Renal cortical epithelial cell (primary cell): ENCODE measurements at regions not wholly inside any gene's neighbourhood (a gene's known extent, or its start where the extent isn't known, plus 50 kb on each side); places are given as distances from the start of the nearest gene placed in this dataset.
A peak's percentile ranks its signal among the peaks of the same experiment; 100 is the strongest.
"Not testable (repeated sequence)": the region's sequence is repeated elsewhere in the genome, so short reads cannot be mapped to it uniquely, and the experiment has no call there.

Source experiments
- DNase-seq: peaks from one replicate; pipeline ENCODE4 v3.0.0-alpha.2; 2011; ENCODE audit warnings: low read depth

DNA sequence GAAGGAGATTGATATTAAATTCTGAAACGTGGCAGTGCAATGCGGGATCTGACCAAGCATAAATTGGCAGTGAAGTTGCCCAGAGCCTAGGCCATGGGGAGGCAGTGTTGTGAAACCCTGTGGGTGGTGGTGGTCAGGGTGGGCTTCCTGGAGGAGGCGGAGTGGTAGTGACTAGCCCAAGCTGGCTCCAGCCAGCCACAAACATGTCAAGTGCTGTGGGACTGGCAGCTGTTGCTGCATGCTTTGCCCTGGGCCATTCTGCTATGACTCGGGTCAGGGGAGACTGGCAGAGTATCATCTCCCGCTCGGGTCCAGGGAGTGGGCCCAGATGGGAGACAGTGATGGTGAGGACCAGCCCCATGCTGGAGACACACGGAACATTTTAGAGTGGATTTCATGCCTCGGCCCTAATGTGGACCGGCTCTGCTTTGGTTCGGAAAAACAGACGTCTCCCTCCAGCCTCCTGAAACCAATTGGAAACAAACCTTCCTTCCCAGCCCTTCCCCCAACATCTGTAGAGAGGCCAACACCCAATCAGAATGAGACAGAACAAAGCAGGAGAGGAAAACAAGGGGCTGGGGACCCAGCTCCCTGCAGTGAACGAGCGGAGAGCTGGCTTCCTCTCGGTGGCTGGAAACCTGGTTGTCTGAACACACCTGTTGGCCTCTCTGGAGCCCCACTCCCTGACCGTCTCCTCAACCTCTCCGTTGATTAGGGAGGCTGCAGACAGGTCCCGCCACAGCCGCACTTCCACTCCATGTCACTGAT, 58.2 kb downstream of the TMEM270 start:
- no peak for DNase-seq

DNA sequence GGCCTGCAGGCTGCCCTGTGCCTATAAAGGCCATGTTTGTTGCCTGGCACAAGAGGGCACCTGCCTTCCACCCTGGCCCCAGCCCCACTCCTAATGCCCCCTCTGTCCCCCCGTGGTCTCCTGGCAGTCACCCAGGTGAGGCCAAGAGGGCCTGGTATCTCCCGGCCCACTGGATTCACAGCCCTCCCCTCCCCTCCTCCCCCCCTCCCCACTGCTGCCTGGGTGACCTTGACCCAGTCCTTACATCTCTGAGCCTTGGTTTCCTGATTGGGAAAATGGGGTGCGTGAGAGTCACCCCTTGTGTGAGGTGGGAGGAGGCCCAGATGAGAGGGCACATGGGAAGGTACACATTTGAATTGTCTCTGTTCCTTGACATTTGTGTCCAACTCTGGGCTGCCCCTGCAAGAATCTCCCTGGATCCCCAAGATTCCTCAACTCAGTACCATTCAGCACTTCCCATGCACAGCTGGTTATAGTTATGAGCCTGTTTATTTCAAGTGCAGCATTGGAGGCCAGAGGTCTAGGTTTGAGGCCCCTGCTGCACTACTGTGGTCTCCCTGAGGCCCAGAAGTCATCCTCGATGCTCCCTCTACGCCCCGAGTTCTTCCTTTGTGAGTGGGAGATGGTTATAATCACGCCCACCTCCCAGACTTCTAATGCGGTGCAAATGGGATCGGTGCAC, 58.9 kb downstream of the TMEM270 start:
- DNase-seq, result no peak

DNA sequence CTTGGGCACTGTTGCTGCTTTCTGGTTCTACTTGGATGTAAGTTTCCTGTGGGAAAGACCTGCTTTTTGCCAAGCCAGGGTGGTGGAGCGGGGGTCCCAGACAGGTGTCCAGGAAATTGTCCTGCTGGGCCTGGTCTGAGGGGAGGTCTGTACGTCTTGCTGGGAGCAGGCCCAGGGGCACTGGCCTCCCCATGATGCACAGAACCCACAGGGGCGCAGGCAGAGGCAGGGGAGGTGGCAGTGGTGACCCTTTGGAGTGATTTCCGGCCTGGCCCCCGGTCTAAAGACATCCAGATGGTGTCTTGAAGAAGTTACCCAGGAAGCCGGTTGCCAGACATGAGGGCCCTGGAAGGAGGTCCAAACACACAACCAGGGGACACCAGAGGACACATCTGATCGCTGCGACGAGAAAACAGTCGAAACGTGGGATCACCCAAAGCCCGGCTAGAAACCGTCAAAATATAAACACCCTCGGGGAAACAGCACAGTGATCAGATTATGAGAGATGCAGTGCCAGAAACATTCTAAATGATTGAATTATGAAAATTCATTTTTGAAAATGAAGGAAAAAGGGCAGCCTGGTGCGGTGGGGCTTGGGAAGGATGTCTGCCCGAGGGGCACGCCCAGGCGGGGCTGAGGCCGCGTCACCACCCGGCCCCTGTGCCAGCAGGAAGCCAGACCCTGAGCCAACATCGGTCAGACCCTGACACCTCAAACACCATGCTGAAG, 59.6 kb downstream of the TMEM270 start:
- no peak for DNase-seq

DNA sequence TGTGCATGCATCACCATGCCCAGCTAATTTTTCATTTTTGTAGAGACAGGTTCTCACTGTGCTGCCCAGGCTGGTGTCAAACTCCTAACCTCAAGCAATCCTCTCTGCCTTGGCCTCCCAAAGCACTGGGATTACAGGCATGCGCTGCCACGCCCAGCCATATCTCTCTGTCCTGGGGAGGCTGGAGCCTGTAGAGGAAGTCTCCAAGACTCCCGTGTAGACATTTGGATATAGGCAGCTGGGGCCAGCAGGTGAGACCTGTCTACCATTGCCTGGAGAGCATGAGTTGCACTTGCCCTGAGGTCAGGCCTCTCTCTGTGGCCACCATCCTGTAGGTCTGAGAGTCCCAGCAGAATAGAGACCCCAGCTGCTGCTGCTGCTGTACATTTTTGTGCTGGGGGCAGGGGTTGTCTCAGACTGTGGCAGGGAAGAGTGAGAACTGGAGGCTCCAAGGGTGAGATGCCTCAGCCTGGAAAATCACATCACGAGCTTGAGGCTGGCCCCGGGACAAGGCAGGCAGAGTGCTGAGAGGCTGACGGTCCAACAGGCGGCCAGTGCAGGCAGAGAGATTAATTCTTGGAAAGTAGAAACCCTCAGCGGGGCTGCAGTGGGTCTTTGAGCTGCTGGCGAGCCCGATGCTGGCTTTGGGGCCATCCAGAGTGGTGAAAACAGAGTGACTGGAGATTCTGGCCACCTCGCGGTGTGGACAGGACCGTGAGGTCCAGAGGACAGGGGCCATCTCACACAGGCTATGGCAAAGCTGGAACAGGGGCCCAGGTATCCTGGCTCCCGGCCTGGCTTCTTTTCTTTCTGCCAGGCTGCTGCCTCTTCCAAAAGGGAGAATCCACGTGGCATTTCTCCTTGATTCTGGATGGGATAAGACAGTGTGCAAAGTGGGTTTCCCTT, 60.9 kb downstream of the TMEM270 start:
- no peak for DNase-seq

DNA sequence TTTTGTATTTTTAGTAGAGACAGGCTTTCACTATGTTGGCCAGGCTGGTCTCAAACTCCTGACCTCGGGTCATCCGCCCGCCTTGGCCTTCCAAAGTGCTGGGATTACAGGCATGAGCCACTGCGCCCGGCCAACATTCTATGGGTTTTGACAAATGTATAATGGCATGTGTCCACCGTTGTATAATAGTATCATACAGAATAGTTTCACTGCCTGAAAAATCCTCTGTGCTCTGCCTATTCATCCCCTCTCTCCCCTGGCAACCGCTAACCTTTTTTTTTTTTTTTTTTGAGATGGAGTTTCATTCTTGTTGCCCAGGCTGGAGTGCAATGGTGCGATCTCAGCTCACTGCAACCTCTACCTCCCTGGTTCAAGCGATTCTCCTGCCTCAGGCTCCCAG, 67.7 kb downstream of the TMEM270 start:
- DNase-seq, result not testable (repeated sequence)

DNA sequence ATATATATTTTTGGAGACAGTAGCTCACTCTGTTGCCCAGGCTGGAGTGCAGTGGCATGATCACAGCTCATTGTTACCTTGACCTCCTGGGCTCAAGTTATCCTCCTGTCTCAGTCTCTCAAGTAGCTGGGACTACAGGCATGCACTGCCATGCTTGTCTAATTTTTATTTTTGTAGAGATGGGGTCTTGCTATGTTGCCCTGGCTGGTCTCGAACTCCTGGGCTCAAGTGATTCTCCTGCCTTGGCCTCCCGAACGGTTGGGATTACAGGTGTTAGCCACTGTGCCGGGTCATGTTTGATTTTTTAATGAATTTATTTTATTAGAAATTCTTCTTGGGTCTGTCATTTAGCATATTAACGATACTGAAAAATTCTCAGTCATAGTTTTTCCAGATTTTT, 70.5 kb downstream of the TMEM270 start:
- no peak for DNase-seq

DNA sequence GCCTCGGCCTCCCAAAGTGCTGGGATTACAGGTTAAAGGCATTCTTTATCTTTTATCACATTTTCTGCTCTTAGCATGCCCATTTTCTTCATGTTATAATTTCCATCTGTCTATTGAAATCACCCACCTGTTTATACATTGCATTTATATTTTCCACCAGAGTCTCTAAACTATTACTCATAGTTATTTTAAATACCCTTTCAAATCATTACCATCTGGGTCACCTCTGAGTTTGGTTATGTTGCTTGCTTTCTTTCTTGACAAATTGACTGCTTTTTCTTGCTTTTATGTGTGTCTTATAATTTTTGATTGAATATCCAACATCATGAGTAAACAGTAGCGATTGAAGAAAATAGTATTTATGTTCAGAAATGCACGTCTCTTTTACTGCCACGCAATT, 71.4 kb downstream of the TMEM270 start:
- no peak for DNase-seq

DNA sequence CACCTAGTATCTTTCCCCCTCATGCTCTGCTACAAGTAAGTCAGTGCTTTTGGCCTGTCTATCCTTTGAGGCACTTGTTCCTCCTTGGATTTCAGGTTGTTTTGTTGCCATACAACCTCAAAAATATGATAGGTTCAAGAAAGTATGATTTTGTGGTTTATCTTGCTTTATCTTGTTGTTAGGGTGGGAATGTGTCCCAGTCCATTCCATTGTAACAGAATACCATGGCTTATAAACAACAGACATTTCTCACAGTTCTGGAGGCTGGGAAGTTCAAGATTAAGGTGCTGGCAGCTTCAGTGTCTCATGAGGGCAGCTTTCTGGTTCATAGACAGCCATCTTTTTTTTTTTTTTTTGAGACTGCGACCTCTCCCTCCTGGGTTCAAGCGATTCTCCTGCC, 72.1 kb downstream of the TMEM270 start:
- DNase-seq, result no peak

DNA sequence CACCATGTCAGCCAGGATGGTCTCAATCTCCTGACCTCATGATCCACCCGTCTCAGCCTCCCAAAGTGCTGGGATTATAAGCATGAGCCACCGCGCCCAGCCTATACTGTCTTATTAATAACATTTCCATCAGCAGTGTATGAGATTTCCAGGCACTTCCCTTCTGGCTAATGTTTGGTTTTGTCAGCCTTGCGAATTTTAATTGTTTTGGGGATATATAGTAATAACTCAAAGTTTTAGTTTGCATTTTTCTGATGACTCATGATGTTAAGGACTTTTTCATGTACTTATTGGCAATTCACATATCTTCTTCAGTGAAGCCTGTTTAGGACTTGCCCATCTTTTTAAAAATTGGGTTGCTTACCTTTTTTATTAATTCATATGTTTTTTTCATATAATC, 76.0 kb downstream of the TMEM270 start:
- no peak for DNase-seq

DNA sequence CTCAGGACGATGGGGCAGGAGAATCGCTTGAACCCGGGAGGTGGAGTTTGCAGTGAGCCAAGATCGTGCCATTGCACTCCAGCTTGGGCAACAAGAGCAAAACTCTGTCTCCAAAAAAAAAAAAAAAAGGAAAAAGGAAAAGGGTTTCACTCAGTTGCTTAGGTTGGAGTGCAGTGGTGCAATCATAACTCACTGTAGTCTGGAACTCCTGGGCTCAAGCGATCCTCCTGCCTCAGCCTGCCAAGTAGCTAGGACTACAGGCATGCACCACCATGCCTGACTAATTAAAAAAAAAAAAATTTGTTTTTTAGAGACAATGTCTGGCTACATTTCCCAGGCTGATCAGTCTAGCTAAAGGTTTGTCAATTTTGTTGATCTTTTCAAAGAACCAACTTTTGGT, 76.7 kb downstream of the TMEM270 start:
- DNase-seq, result not testable (repeated sequence)

DNA sequence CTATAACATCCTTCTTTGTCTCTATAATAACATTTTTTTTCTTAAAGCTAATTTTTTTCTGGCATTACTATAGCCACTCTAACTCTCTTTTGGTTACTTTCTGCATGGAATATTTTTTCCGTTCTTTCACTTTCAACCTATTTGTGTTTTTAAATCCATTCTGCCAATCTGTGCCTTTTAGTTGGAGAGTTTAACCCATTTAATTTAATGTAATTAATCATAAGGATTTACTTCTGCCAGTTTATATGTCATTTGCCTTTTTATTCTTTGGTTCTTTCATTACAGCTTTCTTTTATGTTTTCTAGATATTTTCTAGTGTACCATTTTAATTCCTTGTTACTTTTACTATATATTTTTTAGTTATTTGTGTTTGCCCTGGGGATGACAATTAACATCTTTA, 78.6 kb downstream of the TMEM270 start:
- DNase-seq, result no peak

DNA sequence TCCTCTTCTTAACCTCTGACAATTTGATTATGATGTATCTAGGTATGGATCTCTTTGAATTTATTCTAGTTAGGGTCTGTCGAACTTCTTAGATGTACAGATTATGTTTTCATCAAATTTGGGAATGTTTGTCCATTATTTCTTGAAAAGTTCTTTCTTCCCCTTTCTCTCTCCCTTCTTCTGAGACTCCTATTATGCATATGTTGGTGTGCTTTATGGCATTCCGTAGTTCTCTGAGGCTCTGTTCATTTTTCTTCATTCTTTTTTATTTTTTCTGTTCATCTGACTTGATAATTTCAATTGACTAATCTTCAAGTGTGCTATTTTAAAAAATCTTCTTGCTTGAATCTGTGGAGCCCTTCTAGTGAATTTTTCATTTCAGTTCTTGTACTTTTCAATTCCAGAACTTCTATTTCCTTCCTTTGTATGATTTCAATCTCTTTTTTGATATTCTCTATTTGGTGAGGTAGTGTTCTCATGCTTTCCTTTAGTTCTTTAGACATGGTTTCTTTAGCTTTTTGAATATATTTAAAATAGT, 79.8 kb downstream of the TMEM270 start:
- DNase-seq, result no peak

DNA sequence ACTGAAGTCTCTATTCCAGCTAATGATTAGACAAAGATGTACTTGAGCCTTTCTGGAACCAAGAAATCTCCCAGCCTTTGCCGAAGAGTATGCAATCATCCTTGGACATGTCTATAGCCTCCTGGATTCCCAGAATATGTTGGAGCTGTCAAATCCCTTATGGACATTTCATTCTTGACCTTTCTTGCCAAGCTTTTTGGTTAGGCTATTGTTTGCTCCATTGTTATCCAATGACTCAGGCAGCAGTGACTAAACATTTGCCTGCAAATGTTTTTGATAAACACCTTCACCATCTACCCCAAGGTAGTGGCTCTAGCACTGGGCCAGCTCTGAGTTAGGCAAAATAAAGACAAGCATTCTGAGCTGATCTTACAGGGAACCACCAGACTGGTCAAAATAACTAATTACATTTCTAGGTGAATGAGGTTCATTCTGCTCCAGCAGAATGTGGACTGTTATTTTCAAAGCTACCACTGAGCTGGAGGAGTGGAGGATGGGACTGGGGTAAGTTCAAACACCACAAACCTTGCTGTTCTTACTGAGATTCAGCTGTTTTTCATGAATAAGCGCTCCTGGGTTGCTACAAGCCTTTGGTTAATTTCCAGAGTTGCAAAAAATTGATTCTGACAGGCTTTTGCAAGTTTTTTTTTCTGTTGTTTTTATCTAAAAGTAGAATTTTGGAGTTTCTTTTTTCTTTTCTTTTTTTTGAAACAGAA, 81.0 kb downstream of the TMEM270 start:
- peak; percentile 91 for DNase-seq

DNA sequence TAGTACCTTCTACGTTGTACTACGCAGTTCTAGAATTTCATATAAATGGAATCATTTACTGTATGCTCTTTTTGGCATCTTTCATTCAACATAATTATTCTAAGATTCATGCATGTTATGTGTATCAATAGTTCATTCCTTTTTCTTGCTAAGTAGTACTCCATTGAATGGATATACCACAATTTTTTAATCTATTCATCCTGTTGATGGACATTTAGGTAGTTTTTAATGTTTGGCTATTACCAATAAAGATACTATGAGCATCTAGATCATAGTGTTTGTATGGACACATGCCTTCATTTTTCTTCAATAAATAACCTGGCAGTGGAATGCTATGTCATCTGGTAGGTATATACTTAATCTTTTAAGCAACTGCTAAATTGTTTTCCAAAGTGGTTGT, 83.0 kb upstream of the ELN start:
- no peak for DNase-seq

DNA sequence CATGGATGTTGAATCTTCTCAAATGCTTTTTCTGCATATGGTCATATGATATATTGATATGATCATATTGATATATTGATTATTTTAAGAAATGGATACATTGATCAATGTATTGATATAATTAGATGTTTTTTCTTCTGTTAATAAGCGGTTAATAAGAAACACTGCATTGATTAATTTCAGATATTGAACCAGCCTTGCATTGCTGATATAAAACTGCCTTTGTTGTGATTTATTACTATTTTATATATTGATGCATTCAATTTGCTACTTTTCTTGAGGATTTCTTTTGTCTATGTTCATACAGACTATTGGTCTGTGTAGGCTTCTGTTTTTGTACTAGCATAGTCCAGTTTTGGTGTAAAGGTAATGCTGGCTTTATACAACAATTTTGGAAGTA, 79.7 kb upstream of the ELN start:
- no peak for DNase-seq

DNA sequence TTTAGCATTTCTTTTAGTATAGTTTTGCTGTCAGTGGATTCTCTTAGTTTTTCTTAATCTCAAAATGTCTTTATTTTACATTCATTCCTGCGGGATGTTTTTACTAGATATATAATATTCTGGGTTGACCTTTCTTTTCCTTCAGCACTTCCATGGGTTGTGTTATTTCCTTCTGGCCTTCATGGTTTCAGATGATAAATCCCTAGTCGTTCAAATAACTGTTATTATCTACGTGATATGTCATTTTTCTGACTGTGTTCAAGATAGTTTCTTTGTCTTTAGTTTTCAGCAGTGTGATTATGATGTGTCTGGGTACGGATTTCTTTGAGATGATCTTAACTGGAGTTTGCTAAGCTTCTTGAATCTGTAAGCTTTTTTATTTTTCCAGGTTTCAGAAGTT, 75.7 kb upstream of the ELN start:
- DNase-seq, result no peak

DNA sequence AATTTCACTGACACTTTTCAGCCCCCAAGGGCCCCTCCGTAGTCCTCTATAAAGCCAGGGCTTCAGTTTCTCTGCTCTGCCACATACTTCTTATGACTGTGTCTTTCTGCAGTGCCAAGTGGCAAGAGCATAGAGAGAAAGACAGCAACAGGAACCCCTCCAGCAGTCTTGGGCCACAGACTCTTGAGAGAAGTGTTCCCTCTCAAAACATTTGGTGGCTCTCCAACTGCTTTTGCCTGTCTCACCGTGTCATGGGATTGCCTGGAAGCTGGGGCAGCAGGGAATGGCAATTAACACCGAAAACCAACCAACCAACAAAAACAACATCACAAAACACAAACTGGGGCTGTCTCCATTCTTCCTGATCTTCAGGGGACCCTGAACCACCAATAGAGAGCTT, 73.8 kb upstream of the ELN start:
- no peak for DNase-seq

DNA sequence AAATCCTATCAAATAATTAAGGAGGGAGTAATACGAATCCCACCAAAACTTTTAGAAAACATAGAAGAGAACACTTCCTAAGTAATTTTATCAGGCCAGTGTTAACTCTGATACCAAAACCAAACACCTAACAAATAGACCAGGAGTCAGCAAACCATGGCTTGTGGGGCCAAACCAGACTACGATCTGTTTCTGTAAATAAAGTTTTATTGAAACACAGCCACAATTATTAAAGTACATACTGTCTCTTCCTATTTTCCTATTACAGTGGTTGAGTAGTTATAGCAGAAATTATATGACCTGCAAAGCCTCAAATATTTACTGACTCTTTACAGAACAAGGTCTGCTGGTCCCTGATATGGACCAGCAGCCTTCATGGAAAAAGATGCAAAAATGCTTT, 73.1 kb upstream of the ELN start:
- DNase-seq, result no peak

DNA sequence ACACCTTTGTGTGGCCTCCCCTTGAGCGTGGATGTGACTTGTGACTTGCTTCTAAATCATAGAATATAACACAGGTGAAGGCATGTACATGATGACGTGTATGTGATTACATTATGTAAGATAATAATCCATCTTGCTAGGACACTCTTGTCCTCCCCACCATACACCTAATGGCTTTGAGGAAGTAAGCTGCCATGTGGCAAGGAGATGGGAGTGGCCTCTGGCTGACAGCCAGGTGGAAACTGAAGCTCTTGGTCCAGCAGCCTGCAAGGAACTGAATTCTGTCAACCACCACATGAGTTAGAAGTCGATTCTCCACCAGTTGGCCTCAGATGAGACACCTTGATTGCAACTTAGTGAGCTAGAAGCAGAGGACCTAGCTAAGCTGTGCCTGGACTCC, 67.4 kb upstream of the ELN start:
- DNase-seq, result peak; percentile 18

DNA sequence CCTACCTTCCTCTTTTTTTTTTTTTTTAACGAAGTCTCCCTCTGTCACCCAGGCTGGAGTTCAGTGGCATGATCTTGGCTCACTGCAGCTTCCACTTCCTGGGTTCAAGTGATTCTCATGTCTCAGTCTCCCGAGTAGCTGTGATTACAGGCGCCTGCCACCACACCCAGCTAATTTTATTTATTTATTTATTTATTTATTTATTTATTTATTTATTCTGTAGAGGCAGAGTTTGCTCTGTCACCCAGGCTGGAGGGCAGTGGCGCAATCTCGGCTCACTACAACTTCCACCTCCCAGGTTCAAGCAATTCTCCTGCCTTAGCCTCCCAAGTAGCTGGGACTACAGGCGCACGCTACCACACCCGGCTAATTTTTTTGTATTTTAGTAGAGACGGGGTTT, 66.0 kb upstream of the ELN start:
- not testable (repeated sequence) for DNase-seq

DNA sequence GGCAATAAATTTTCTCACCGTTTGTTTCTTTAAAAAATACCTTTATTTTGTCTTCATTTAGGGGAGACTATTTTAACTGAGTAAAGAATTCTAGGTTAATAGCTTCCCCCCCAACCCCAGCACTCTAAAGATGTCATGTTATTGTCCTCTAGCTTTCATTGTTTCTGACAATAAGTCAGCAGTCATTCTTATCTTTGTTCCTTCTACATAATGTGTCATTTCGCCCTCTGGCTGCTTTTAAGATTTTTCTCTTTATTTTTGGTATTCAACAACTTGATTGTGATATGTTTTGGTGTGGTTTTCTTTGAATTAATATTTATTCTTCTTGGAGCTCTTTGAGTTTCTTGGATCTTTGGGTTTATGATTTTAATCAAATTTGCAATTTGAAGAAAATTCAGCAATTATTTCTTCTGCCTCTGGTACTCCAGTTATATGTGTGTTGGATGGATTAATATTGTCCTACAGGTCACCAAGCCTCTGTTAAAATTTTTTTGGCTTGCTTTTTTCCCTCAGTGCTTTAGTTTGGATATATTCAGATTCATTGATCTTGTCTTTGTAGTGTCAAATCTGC, 64.6 kb upstream of the ELN start:
- DNase-seq, result no peak
